Common myeloid progenitor, CD34-positive (primary cell): ENCODE measurements at regions not wholly inside any gene's neighbourhood (a gene's known extent, or its start where the extent isn't known, plus 50 kb on each side); places are given as distances from the start of the nearest gene placed in this dataset.

ENCODE experiments used
- CTCF ChIA-PET: fragments of 350-600 bp; sonication (Branson Sonifier 250); formaldehyde crosslinking; loops from one replicate; lab custom pipeline; 2021; ENCODE audit warnings: antibody characterized with exemption; lab: Charles Lee
- POLR2A ChIA-PET: fragments of 350-600 bp; sonication (Branson Sonifier 250); formaldehyde crosslinking; loops from one replicate; lab custom pipeline; 2021; ENCODE audit warnings: antibody characterized with exemption; lab: Charles Lee
- DNase-seq, 3 donors: peaks; one replicate each; pipeline versions ENCODE4 v3.0.0 to v3.0.0-alpha.2; 2013
- H3K27ac ChIP-seq, 2 experiments: 1 replicate in 1 of 2; 2 replicates in 1 of 2; pipeline ENCODE4 v1.7.0; 2013; ENCODE audit warnings: inconsistent platforms in 2 of 2, low read length in 2 of 2, mild to moderate bottlenecking in 2 of 2, low read depth in 1 of 2, moderate library complexity in 1 of 2; ENCODE audit not compliant: severe bottlenecking in 2 of 2, insufficient read depth in 1 of 2, poor library complexity in 1 of 2
- H3K27me3 ChIP-seq, 5 experiments: replicated peaks in 2 of 5; 1 replicate in 3 of 5; 2 replicates in 2 of 5; pipeline versions ENCODE4 v1.6.1 to v1.7.0; 2013; ENCODE audit warnings: low read length in 4 of 5, mild to moderate bottlenecking in 2 of 5, moderate library complexity in 2 of 5, inconsistent platforms in 1 of 5; ENCODE audit not compliant: insufficient read depth in 5 of 5, control insufficient read depth in 4 of 5
- H3K36me3 ChIP-seq, 4 experiments: 1 replicate in 2 of 4; 2 replicates in 2 of 4; pipeline versions ENCODE4 v1.6.1 to v1.7.0; 2013; ENCODE audit warnings: low read length in 3 of 4, control low read depth in 1 of 4, mild to moderate bottlenecking in 1 of 4; ENCODE audit not compliant: control insufficient read depth in 4 of 4, insufficient read depth in 4 of 4
- H3K4me1 ChIP-seq, 4 experiments: 1 replicate in 3 of 4; 2 replicates in 1 of 4; pipeline versions ENCODE4 v1.6.1 to v1.7.1; 2013; ENCODE audit warnings: low read length in 3 of 4, mild to moderate bottlenecking in 3 of 4, control low read depth in 1 of 4, inconsistent platforms in 1 of 4, moderate library complexity in 1 of 4; ENCODE audit not compliant: control insufficient read depth in 4 of 4, insufficient read depth in 4 of 4; ENCODE audit errors: control extremely low read depth in 1 of 4
- H3K4me3 ChIP-seq, 7 experiments: 1 replicate in 4 of 7; 2 replicates in 3 of 7; pipeline versions ENCODE4 v1.5.1 to v1.7.0; 2013; ENCODE audit warnings: mild to moderate bottlenecking in 7 of 7, low read length in 6 of 7, moderate library complexity in 6 of 7, inconsistent platforms in 2 of 7, low read depth in 2 of 7, control low read depth in 1 of 7; ENCODE audit not compliant: insufficient read depth in 4 of 7, control insufficient read depth in 1 of 7; ENCODE audit errors: extremely low read depth in 1 of 7
- H3K9me3 ChIP-seq, 5 experiments: 1 replicate in 4 of 5; 2 replicates in 1 of 5; pipeline versions ENCODE4 v1.6.1 to v1.7.1; 2013; ENCODE audit warnings: low read length in 4 of 5, mild to moderate bottlenecking in 2 of 5, inconsistent platforms in 1 of 5, low read depth in 1 of 5, moderate library complexity in 1 of 5; ENCODE audit not compliant: control insufficient read depth in 4 of 5, insufficient read depth in 2 of 5; ENCODE audit errors: control extremely low read depth in 1 of 5
- WGBS: methylation state at CpG from one replicate; pipeline ENCODE4 v1.1.5; 2013; ENCODE audit not compliant: insufficient coverage; 5-methylcytosine and 5-hydroxymethylcytosine counted together

- ChIA-PET CTCF (no interaction called here), POLR2A (no interaction called here)
- Histone ChIP-seq H3K4me1 (no peaks in the 10 kb centered on the region), H3K27ac (no peak overlapping the region), H3K27me3 (peaks cover 0 to 2% (median 0%) of the 10 kb centered on the region in 5 experiments), H3K36me3 (no peaks in the 10 kb centered on the region), H3K9me3 (no peaks in the 10 kb centered on the region), H3K4me3 (no peak overlapping the region)
- 85% methylated on average over 5 of the region's 11 CpGs for WGBS
- DNase-seq: no peak
These were observed 505.1 kb downstream of the IRS2 start for GRCh38 chr13:109281017-109281902.

GRCh38 chr13:109276261-109276660 lies 510.1 kb downstream of the IRS2 start:
- no peaks in the 10 kb centered on the region for H3K4me1 ChIP-seq
- POLR2A ChIA-PET: no interaction called here
- no peaks in the 10 kb centered on the region for H3K9me3 ChIP-seq
- CTCF ChIA-PET: no interaction called here
- no peaks in the 10 kb centered on the region for H3K27me3 ChIP-seq
- H3K27ac ChIP-seq: no peak overlapping the region
- H3K4me3 ChIP-seq: no peak overlapping the region
- DNase-seq: no peak
- no peaks in the 10 kb centered on the region for H3K36me3 ChIP-seq
- 96% methylated on average over 3 of the region's 4 CpGs for WGBS

GRCh38 chr13:109275852-109276251 lies 510.5 kb downstream of the IRS2 start:
- no peaks in the 10 kb centered on the region for H3K4me1 ChIP-seq
- no peak overlapping the region for H3K4me3 ChIP-seq
- DNase-seq: peak in 2 of 3 donors; percentile 3 to 4
- H3K27me3 ChIP-seq: no peaks in the 10 kb centered on the region
- ChIA-PET POLR2A (interaction anchor here (0.6 kb wide), 1 partner anchor 126 kb away, joined by 4 read pairs; no protein-coding TSS in a partner anchor), CTCF (no interaction called here)
- WGBS: 60% methylated on average over 2 of the region's 5 CpGs
- no peaks in the 10 kb centered on the region for H3K9me3 ChIP-seq
- no peak overlapping the region for H3K27ac ChIP-seq
- no peaks in the 10 kb centered on the region for H3K36me3 ChIP-seq

- CTCF ChIA-PET: no interaction called here
- WGBS: 94% methylated on average over 7 of the region's 11 CpGs
These were observed 511.1 kb downstream of the IRS2 start for GRCh38 chr13:109275139-109275745.

GRCh38 chr13:109274188-109274821 lies 512.1 kb downstream of the IRS2 start:
- Histone ChIP-seq H3K4me1 (no peaks in the 10 kb centered on the region), H3K27me3 (no peaks in the 10 kb centered on the region), H3K4me3 (no peak overlapping the region), H3K9me3 (no peaks in the 10 kb centered on the region), H3K27ac (no peak overlapping the region), H3K36me3 (no peaks in the 10 kb centered on the region)
- CTCF ChIA-PET: no interaction called here
- POLR2A ChIA-PET: no interaction called here
- no peak for DNase-seq
- 93% methylated on average over 2 of the region's 5 CpGs for WGBS

More at GRCh38 chr13:109275139-109275745, 511.1 kb downstream of the IRS2 start:
- H3K4me3 ChIP-seq: no peak overlapping the region
- no peaks in the 10 kb centered on the region for H3K36me3 ChIP-seq
- no peaks in the 10 kb centered on the region for H3K4me1 ChIP-seq
- POLR2A ChIA-PET: interaction anchor here (0.6 kb wide), 1 partner anchor 125 kb away, joined by 4 read pairs; no protein-coding TSS in a partner anchor
- no peaks in the 10 kb centered on the region for H3K9me3 ChIP-seq
- no peak overlapping the region for H3K27ac ChIP-seq
- DNase-seq: no peak
- H3K27me3 ChIP-seq: no peaks in the 10 kb centered on the region

- Histone ChIP-seq H3K27ac (no peak overlapping the region), H3K36me3 (no peaks in the 10 kb centered on the region), H3K4me3 (no peak overlapping the region), H3K27me3 (no peaks in the 10 kb centered on the region), H3K9me3 (no peaks in the 10 kb centered on the region), H3K4me1 (no peaks in the 10 kb centered on the region)
- DNase-seq: no peak
- no CpG with 5 or more reads among the region's 3 CpGs for WGBS
- ChIA-PET POLR2A (interaction anchor here (0.6 kb wide), 1 partner anchor 823 kb away, joined by 3 read pairs; no protein-coding TSS in a partner anchor), CTCF (no interaction called here)
These were observed 513.0 kb downstream of the IRS2 start for GRCh38 chr13:109273326-109273751.
